ENCODE measurements at regions not wholly inside any gene's neighbourhood (a gene's known extent, or its start where the extent isn't known, plus 50 kb on each side); places are given as distances from the start of the nearest gene placed in this dataset.
A peak's percentile ranks its signal among the peaks of the same experiment; 100 is the strongest.

GRCh38 chr2:128441341-128442052, 122.8 kb upstream of the HS6ST1 start:
- Histone ChIP-seq H3K4me1 (ENCODE audit: insufficient read depth, low read length) (no peaks in the 10 kb centered on the region), H2AFZ (ENCODE audit: low read length) (no peak overlapping the region), H3K27me3 (ENCODE audit: low read length) (peaks cover 6% of the 10 kb centered on the region), H3K9me3 (ENCODE audit: low read length) (no peaks in the 10 kb centered on the region), H3K27ac (ENCODE audit: low read length) (no peak overlapping the region), H3K4me3 (ENCODE audit: low read length) (no peak overlapping the region), H4K20me1 (ENCODE audit: low read length) (no peaks in the 10 kb centered on the region), H3K4me2 (ENCODE audit: low read length) (no peak overlapping the region), H3F3A (ENCODE audit: low read length, unreplicated experiment) (no peaks in the 10 kb centered on the region), H3K9me2 (replicated peaks; ENCODE audit: low read length) (no peaks in the 10 kb centered on the region), H3K36me3 (ENCODE audit: low read depth, low read length) (no peaks in the 10 kb centered on the region), H3K9ac (ENCODE audit: low read length) (no peak overlapping the region), H3K79me2 (ENCODE audit: low read length) (no peaks in the 10 kb centered on the region)
- no TSS peak for BruUV-seq (replicated peaks)
- ATAC-seq = no peak
- TF ChIP-seq CTCF (conservative IDR thresholded peaks at IDR 0.05; ENCODE audit: low read depth, low read length) (no peak), EZH2phosphoT487 (IDR thresholded peaks at IDR 0.05; ENCODE audit: borderline replicate concordance, low read length) (no peak), EZH2 (IDR thresholded peaks at IDR 0.05; ENCODE audit: low read length, unreplicated experiment) (no peak)
- ChIA-PET CTCF (no interaction called here), POLR2A (ENCODE audit: unreplicated experiment) (no interaction called here)
- no peak for DNase-seq
- intact Hi-C loops (cut with micrococcal nuclease) = no loop called here

GRCh38 chr2:128442053-128442751, 123.5 kb upstream of the HS6ST1 start:
- H2AFZ ChIP-seq (ENCODE audit: low read length) = peak overlapping the region; percentile 42; the same call in 1 of the 2 replicates
- H3K4me2 ChIP-seq (ENCODE audit: low read length) = no peak overlapping the region
- DNase-seq = no peak
- H4K20me1 ChIP-seq (ENCODE audit: low read length) = no peaks in the 10 kb centered on the region
- intact Hi-C loops (cut with micrococcal nuclease) = no loop called here
- no peaks in the 10 kb centered on the region for H3K4me1 ChIP-seq (ENCODE audit: insufficient read depth, low read length)
- no peaks in the 10 kb centered on the region for H3F3A ChIP-seq (ENCODE audit: low read length, unreplicated experiment)
- no peak overlapping the region for H3K9ac ChIP-seq (ENCODE audit: low read length)
- no peak for ATAC-seq
- H3K36me3 ChIP-seq (ENCODE audit: low read depth, low read length) = no peaks in the 10 kb centered on the region
- no peak for TF ChIP-seq EZH2phosphoT487 (IDR thresholded peaks at IDR 0.05; ENCODE audit: borderline replicate concordance, low read length)
- TF ChIP-seq EZH2 (IDR thresholded peaks at IDR 0.05; ENCODE audit: low read length, unreplicated experiment) = no peak
- no peak for TF ChIP-seq CTCF (conservative IDR thresholded peaks at IDR 0.05; ENCODE audit: low read depth, low read length)
- no peaks in the 10 kb centered on the region for H3K9me2 ChIP-seq (replicated peaks; ENCODE audit: low read length)
- peaks cover 6% of the 10 kb centered on the region for H3K27me3 ChIP-seq (ENCODE audit: low read length)
- no TSS peak for BruUV-seq (replicated peaks)
- ChIA-PET POLR2A (ENCODE audit: unreplicated experiment) (no interaction called here), CTCF (no interaction called here)
- no peak overlapping the region for H3K4me3 ChIP-seq (ENCODE audit: low read length)
- no peaks in the 10 kb centered on the region for H3K79me2 ChIP-seq (ENCODE audit: low read length)
- H3K9me3 ChIP-seq (ENCODE audit: low read length) = no peaks in the 10 kb centered on the region
- no peak overlapping the region for H3K27ac ChIP-seq (ENCODE audit: low read length)

GRCh38 chr2:128442891-128443302, 124.2 kb upstream of the HS6ST1 start:
- H4K20me1 ChIP-seq (ENCODE audit: low read length) = no peaks in the 10 kb centered on the region
- no peak overlapping the region for H3K4me3 ChIP-seq (ENCODE audit: low read length)
- no peak overlapping the region for H3K9ac ChIP-seq (ENCODE audit: low read length)
- intact Hi-C loops (cut with micrococcal nuclease) = no loop called here
- ChIA-PET POLR2A (ENCODE audit: unreplicated experiment) (no interaction called here), CTCF (no interaction called here)
- no TSS peak for BruUV-seq (replicated peaks)
- no peaks in the 10 kb centered on the region for H3K9me3 ChIP-seq (ENCODE audit: low read length)
- ATAC-seq (no peak), DNase-seq (no peak)
- TF ChIP-seq EZH2phosphoT487 (IDR thresholded peaks at IDR 0.05; ENCODE audit: borderline replicate concordance, low read length) (no peak), EZH2 (IDR thresholded peaks at IDR 0.05; ENCODE audit: low read length, unreplicated experiment) (no peak), CTCF (conservative IDR thresholded peaks at IDR 0.05; ENCODE audit: low read depth, low read length) (no peak)
- H3K27ac ChIP-seq (ENCODE audit: low read length) = no peak overlapping the region
- no peaks in the 10 kb centered on the region for H3K36me3 ChIP-seq (ENCODE audit: low read depth, low read length)
- peaks cover 6% of the 10 kb centered on the region; the same call in 1 of the 2 replicates for H3K27me3 ChIP-seq (ENCODE audit: low read length)
- no peaks in the 10 kb centered on the region for H3K9me2 ChIP-seq (replicated peaks; ENCODE audit: low read length)
- no peaks in the 10 kb centered on the region for H3K79me2 ChIP-seq (ENCODE audit: low read length)
- H3F3A ChIP-seq (ENCODE audit: low read length, unreplicated experiment) = no peaks in the 10 kb centered on the region
- no peaks in the 10 kb centered on the region for H3K4me1 ChIP-seq (ENCODE audit: insufficient read depth, low read length)
- H2AFZ ChIP-seq (ENCODE audit: low read length) = no peak overlapping the region
- H3K4me2 ChIP-seq (ENCODE audit: low read length) = no peak overlapping the region
